ENCODE measurements at regions not wholly inside any gene's neighbourhood (a gene's known extent, or its start where the extent isn't known, plus 50 kb on each side); places are given as distances from the start of the nearest gene placed in this dataset.

DNA sequence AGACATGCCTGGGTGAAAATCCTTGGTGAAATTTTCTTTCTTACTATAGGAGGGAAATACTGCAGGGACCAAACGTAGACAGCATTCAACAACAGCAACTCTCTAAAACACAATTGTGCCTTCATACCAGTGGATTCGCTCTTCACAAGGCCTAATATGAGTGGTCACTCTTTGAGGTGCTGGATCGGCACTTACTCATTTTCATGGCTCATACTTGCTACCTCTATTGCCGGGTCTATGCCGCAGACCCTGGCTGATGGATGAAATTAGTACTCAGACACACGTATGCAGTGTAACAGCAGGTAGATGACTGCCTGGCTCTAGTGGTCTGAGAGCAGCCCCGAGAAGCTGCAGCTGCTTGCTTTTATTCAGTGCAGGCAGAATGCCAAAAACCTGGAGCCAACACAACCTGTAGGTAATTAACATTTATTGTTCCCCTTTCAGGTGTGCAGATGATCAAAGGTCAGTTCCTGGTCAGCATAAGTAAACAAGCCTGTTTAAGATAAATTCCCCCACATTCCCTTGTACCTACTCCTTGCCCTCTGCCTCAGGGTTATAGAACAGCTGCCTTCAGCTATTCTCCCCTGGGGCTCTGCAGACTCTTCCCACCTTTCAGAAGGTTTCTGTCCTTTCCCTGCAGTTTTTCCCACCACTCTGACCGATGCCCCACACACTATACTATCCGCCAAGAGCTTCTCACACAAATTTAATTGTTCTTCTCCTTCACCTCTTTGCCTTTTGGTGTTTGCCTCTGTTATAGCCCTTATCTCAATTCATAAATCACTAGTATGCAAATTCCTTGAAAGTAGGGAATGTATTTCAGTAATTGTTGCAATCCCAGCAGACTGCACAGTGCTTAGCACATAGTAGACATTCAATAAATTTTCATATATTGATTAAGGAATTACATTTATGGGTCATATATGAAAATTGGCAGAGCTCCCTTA, 210.0 kb downstream of the SPANXN3 start:
- TF ChIP-seq, protein P1, sequence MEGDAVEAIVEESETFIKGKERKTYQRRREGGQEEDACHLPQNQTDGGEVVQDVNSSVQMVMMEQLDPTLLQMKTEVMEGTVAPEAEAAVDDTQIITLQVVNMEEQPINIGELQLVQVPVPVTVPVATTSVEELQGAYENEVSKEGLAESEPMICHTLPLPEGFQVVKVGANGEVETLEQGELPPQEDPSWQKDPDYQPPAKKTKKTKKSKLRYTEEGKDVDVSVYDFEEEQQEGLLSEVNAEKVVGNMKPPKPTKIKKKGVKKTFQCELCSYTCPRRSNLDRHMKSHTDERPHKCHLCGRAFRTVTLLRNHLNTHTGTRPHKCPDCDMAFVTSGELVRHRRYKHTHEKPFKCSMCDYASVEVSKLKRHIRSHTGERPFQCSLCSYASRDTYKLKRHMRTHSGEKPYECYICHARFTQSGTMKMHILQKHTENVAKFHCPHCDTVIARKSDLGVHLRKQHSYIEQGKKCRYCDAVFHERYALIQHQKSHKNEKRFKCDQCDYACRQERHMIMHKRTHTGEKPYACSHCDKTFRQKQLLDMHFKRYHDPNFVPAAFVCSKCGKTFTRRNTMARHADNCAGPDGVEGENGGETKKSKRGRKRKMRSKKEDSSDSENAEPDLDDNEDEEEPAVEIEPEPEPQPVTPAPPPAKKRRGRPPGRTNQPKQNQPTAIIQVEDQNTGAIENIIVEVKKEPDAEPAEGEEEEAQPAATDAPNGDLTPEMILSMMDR (IDR thresholded peaks at IDR 0.05; ENCODE audit: low read depth, low read length, poor library complexity, severe bottlenecking): no peak
- TF ChIP-seq EZH2phosphoT487 (IDR thresholded peaks at IDR 0.05; ENCODE audit: borderline replicate concordance, low read length): no peak

Data from DOHH2 (cell line).